NCI-H2107 treated with DMSO at 0.1 percent for 48 hours (cell line): ENCODE measurements at regions not wholly inside any gene's neighbourhood (a gene's known extent, or its start where the extent isn't known, plus 50 kb on each side); places are given as distances from the start of the nearest gene placed in this dataset.

ENCODE experiments used
- DNase-seq: peaks from one replicate; lab custom pipeline; 2025; ENCODE audit not compliant: unreplicated experiment; lab: John Stamatoyannopoulos, UW

DNA sequence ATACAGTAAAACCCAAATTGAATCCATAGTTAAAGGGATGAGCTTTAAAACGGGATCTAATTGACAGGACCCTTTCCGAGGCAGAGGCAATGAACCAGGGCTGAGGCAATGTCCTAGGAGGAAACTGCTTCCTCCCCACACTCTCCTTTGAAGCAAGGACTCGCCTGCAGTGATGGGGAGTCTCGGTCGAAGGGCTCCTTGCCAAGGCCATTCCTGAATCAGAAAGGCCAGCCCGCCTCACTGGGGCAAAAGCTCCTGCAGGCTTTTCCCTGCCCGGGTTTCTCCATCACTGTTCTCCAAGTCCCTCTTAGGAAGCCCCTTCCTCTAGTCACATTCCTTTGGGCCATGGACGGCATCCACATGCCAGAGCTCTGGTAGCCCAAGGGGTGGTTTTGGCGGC is 132.0 kb downstream of the RBFOX3 start:
- no peak for DNase-seq

DNA sequence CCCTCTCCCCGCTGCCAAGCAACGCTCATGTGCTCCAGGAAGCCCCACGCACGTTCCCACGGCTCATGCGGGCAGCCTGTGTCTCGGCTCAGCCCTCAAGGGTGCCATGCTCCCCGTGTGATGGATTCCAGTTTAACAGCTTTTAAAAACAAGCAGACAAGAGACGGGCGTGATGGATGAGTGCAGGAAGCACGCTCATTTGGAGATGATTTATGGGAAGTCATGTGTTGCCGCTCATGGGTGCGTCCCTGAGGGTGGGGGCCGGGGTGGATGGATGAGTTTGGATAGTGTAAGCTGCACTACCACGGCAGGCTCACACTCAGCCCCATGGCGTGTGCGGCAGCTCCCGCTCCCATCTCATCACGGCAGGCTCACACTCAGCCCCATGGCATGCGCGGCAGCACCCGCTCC is 132.8 kb downstream of the RBFOX3 start:
- DNase-seq = no peak

DNA sequence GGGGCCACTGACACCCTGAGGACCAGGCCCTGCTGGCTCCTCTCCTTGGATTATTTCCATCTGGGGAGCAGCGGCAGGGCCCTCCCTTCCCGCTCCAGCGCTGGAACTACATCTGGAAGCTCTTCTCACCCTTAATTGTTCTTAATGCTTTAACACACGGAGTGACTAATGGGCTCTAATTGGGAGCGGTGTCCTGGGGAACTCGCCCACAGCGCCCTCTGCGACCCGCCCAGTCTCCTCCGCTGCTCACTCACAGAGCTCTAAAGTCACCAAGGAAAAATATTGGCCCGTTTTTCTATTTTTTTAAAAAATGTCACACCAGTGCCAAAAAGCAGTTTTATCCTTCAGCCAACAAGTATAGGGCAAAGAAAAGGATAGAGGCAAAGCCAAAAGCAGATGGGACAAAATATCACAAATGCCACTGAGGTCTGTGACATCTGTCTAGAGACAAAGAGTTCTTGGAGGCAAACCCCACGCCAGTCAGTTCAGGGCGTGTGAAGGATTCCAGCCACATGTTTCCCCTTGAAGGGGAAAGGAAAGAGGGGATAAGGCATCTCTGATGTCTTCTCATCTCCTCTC is 134.7 kb downstream of the RBFOX3 start:
- no peak for DNase-seq

DNA sequence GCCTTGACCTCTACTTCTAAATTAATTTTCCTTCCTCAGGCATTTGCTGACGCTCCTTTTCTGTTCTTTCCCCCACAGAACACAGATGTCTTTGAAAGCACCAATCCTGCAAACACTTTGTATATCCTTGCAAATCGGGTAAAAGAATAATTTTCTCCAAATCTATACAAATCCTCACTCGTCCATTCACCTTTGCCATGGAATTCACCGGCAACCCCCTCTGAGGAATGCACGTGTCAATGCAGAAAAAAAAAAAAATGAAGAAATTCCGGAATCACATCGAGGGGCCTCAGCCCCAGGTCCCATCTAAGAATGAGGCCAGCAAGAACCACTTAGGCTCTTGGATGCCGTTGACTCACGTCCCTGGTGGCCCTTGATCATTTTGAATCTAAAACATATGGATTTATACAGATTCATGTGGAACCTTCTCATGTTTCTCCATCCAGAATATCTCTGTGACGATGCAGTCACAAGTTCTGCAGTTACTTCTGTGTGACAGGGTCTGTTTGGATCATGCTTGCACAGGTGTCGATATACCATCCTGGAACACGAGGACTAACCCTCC is 136.9 kb downstream of the RBFOX3 start:
- no peak for DNase-seq

DNA sequence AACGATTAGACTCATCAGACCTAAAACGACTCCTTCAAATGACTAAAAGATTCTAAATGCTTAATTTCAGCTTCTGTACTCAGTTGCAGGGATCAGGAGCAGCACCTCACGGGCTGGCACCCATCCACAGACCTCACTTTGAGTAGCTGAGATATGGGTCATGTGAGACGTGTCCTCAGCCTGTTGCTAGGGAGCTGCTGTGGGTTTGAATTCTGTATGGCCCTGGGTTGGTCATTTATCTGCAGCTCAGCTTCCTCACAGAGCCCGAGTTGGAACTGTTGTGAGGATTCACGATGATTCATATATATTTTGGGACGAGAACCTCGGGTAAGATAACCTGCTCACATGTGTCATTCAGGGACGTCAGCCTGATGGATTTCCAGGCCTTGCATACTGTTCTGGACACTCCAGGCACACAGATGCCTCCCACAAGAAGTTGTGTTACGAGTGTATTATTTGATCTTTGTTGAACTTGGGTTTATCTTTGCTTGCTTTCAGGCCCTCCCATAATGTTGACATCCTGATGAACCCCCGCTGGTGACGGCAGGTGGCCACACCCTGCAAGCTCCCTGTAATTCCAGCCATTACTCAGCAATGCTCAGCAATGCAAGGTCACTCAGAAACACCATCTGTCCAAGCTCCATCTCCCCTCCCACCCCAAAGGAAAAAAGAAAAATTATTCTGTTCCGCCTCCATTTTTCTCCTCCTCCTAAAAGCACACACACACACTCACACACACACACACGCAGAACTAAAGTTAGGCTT is 137.6 kb downstream of the RBFOX3 start:
- no peak for DNase-seq

DNA sequence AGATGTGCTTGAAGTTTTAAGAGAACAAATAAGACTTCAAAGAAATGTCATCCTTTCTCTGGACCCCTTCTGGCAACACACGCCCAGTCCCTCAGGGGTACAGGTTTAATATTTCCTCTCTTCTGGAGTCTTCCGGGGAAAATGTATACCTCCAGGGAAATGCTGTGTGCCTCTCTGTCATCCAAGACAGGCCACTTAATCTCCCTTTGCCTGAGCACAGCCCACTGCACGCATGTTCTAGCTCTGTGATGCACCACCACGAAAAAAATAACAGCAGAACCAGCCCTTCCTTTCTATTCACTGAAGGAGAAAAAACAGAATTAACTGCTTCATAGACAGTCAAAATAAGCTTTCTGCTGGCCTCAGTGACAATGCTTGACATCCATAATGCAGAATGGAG is 140.1 kb downstream of the RBFOX3 start:
- DNase-seq = no peak

DNA sequence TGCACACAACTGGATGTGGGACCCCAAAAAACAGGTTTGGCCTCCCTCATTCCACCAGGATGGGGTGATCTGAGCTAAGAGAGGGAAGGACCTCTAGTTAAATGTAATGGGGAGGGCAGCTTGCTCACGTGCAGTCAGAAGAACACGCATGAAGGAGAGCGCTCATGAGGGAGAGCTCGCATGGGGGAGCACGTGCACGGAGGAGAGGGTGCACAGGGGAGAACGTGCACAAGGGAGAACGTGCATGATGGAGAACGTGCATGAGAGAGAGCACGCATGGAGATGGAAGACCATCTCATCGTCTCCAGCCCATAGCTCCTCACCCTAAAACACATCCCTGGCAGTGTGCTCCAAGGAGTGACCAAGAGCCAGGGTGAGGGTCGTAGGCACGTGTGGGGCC is 141.2 kb downstream of the RBFOX3 start:
- no peak for DNase-seq

DNA sequence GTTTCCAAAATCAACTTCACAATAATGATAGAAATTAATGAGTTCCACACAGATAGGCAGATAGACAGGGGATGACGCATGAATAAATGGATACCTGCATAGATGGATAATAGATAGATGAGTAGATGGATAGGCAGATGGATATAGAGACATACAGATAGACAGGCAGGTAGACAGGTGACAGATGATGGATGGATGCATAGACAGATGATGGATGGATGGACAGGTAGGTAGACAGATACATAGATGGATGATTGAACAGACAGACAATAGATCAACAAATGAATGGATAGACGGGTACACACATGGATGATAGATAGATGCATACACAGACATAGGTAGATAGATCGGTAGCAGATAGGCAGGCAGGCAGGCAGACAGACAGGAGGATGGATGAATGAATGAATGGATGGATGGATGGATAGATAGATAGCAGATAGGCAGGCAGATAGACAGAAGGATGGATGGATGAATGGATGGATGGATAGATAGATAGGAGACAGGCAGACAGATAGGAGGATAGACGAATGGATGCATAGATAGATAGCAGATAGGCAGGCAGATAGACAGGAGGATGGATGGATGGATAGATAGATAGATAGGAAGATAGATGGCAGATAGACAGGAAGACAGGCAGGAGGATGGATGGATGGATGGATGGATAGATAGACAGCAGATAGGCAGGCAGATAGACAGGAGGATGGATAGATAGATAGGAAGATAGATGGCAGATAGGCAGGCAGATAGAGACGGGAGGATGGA is 142.5 kb downstream of the RBFOX3 start:
- DNase-seq = no peak

DNA sequence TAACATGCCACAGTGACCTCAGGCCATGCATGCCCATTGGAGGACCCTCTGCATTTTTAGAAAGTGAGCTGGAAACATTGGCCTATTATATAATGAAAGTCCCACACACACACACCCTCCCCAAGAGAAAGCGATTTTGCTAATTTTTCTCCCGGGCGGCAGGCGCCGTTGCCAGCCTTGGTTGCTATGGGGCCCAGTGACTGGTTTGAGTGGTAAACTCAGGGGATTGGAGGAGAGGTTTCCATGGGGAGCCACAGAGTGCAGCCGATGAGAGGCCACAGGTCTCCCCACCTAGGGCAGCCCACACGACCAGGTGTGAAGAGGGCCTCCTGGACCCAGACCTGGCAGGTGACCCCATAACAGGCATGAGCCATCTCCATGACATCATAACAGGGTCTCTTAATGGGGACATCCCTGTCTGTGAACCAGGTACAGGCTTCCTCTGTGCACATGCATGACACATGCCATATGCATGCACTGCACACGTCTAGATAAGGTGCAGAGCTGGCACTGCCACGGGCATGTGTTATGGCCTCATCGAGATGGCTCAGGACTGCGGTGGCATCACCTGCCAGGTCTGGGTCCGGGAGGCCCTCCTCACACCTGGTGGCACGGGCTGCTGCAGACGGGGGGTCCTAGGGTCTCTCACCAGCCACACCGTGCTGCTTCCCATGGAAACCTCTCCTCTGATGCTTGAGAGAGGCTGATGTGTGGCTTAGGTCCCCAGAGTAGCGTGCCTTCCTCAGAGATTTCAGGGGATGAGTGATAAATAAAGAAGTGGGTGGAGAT is 144.1 kb downstream of the RBFOX3 start:
- no peak for DNase-seq

DNA sequence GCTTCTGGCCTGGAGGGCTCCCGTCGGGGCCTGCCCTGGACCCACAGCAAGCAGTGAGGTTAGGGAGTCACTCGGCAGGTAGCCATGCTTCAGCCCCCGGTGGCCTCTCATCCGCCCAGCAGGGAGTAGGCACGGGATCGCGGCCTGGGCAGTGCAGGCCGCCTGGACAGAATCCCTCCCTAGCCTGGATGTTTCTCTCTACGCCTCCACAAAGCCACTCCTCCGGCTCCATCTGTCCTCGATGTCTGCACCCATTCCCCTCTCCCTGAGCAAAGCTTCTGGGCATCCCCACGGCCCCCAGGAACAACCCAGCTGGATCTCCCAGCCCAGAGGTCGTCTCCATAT is 145.2 kb downstream of the RBFOX3 start:
- no peak for DNase-seq

DNA sequence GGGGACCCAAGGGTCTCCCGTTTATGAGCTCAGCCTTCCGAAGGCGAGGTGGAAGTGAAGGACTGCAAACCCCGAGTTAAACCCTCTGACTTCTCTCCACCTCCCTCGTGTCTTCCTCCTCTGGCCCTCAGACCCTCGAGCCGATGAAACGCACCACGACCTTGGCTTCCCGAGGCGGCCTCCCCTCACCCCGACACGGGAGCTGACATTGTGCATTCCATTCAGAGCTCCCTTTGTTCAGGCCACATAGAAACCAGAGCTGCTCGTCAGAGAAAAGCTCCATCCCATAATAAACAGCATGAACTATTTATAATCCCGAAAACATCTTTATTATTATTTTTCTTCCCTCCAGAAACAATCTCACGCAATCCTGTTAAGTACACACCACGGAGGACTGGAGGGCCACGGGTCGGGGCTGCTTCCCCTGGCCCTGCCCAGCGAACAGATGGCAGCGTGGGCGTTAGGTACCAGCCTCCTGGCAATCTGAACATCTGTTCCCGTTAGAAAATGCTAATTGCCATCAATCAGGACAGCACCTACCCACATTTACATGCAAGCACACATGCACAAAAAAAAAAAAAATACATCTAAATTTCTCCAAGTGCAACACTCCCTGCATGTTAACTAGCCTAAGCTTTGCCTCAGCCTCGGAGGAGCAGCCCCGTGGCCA is 145.7 kb downstream of the RBFOX3 start:
- no peak for DNase-seq

DNA sequence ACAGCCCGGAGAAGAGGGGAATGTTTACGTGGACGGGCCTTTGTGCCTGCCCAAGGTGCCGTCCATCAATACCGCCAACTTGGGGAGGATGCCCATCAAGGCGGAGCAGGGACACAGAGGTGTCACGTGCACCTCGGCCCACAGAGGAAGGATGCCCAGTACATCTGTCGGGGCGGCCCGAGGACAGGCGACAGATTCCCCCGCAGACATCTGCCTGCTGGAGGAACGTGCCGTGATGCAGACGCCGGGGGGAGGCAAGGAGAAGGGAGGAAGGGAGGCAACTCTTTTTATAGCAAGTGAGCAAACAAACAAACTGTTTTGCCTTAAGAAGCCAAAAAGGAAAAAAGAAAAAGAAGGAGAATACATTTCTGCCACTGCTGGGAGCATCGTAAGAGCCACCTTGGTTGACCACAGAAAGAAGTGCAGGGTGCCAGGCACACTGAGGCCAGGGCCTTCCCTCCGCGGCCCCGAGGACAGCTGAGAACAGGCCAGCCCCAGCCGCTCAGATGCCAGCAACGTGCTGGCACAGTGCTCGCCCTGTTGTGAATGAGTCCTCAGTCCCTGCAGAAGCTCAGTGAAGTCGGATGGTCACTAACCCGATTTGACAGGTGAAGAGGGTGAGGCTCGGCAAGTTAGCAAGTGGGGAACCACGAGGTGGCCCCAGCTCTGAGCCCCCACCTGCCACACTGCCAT is 146.4 kb downstream of the RBFOX3 start:
- no peak for DNase-seq

DNA sequence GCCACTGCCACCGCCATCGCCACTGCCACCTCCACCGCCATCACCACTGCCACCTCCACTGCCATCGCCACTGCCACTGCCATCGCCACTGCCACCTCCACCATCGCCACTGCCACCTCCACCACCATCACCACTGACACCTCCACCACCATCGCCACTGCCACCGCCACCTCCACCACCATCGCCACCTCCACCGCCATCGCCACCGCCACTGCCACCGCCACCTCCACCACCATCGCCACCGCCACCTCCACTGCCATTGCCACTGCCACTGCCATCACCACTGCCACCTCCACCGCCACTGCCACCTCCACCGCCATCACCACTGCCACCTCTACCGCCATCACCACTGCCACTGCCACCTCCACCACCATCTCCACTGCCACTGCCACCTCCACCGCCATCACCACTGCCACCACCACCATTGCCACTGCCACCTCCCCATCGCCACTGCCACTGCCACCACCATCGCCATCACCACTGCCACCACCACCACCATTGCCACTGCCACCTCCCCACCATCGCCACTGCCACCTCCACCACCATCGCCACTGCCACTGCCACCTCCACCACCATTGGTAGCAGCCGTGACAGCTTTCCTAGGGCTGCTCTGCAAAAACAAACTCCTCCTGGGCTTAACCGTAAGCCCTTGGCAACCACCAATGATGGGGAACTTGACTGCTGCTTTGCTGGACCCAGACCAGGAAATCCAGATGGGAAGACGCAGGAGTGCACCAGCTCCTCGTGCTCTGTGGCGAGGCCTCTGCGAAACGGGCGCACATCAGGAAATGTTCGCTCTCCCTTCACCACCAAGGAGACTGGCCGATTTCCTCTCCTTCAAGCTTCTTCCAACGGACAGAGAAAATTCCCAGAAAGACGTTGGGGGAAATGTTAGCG is 147.2 kb downstream of the RBFOX3 start:
- no peak for DNase-seq

DNA sequence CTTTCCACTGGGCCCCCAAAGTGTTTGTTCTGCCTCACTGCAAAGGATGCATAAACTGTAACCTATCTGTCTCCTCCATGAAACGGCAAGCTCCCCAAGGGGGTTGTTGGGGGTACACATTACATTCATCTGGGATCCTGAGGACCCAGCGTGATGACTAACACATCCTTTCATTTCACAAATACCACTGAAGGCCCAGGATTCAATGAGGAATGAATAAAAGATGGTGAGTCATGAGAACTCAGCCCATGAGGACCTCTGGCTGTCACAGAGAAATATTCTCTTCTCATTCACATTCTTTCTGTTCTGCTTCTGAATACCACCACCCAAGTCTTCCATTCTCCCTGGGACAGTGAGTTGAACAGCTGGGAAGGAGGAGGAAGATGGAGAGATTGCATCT is 149.8 kb downstream of the RBFOX3 start:
- DNase-seq = no peak

DNA sequence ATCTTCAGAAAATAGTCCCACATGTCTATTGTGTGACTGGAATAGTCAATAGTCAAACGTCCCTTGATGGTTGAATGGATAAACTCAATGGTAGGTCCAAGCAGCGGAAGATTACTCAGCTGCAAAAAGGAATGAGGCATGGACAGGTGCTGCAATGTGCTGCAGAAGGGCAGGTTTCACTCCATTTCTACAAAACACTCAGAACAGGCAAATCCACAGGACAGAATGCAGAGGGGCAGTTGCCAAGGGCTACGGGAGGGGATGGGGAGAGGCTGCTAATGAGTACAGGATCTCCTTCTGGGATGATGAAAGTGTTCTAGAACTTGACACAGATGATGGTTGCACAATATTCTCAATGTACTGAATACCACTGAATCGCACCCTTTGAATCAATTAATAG is 151.0 kb downstream of the RBFOX3 start:
- no peak for DNase-seq

DNA sequence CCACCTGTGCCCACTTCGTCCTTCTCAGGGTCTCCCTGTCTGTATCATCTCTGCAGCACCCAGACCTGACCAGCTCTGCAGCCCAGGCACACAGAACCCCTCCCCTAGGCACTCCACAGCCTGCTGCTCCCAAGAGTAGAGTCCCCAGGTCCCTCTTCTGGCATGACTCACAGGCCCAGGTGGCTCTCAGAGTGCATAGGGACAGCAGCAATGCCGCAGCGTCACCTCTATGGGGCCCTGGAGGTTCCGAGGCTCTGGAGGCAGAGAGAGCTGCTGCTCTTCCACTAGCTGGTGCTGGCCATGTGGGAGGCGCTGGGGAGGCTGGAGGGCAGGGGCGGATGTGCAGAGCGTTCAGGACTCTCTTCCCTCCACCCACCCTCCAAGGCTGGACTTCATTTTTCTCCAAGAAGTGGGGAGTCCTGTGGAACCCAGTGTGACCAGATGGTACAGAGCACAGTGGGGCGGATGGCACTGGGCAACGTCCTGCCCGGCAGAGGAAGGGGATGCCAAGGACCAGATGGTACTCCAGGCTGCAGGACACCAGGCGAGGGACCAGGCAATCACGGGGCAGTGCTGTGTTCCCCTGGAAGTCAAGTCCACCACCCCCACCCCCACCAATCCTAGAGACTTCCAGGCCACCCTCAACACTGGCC is 151.7 kb downstream of the RBFOX3 start:
- peak; percentile 15 for DNase-seq

DNA sequence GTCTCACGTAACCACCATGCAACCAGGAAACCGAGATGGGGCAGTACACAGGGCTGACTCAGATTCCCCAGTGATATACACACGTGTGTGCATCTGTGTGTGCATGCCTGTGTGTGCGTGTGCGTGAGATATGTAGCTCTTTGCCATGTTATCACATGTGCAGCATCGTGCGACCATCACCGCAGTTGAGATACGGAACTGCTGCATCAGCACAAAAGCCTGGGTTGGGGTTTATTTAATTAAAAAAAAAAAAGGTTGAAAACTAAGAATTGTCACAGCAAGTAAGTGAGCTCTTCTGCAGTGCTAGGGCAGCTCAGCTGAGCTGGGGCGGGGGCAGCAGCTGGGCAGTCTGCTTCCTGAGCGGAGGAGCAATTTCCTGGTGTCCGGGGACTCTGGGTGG is 152.5 kb downstream of the RBFOX3 start:
- no peak for DNase-seq

DNA sequence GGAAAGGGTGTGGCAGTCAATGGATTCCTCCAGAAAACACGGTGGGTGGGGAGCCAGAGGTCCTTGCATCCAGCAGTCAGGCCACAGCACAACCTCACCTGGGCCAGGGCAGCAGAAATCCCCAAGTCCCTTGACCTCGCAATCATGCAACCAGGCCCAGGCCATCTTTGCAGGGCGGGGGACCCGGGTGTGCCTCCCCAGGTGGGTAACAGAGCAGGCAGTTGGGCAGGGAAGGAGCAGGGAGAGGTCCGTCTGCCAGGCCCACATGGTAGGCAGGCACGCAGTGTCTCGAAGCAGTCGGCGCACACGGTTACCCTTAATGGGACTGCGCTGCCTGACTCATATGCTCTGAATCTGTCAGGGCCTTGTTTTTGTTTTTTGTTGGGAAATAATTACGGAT is 153.0 kb downstream of the RBFOX3 start:
- no peak for DNase-seq

DNA sequence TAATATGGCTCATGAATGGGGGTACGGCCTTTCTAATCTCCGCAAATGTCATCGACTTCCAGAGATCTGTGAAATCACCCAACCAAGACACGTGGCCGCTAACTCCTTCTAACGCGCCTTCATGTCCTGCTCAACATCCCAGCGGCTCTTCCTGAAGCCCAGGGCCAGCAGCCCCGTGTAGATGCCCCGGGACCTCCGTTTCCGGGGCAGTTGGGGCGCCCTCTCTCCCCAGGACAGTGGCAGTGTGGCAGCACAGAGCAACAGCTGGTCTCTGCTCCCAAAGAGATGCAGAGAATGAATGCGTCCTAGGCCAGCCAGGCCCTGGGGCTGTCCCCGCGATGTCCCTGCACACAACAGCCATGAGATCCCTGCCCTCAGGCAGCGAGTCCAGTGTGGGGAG is 153.5 kb downstream of the RBFOX3 start:
- DNase-seq = no peak
